Loucy (cell line): ENCODE measurements at regions not wholly inside any gene's neighbourhood (a gene's known extent, or its start where the extent isn't known, plus 50 kb on each side); places are given as distances from the start of the nearest gene placed in this dataset.

ENCODE experiments used
- EZH2phosphoT487 ChIP-seq: fragments of 200-600 bp; IDR thresholded peaks from 2 replicates; pipeline ENCODE4 v1.6.1; 2018; ENCODE audit warnings: antibody characterized with exemption, mild to moderate bottlenecking, moderate library complexity, borderline replicate concordance
- TF ChIP-seq, protein P1 (sequence below): fragments of 200-600 bp; sonication (generic); conservative IDR thresholded peaks from 2 replicates; pipeline ENCODE4 v1.5.1; 2014; ENCODE audit warnings: mild to moderate bottlenecking, antibody characterized with exemption, low read length

- TF ChIP-seq, protein P1, sequence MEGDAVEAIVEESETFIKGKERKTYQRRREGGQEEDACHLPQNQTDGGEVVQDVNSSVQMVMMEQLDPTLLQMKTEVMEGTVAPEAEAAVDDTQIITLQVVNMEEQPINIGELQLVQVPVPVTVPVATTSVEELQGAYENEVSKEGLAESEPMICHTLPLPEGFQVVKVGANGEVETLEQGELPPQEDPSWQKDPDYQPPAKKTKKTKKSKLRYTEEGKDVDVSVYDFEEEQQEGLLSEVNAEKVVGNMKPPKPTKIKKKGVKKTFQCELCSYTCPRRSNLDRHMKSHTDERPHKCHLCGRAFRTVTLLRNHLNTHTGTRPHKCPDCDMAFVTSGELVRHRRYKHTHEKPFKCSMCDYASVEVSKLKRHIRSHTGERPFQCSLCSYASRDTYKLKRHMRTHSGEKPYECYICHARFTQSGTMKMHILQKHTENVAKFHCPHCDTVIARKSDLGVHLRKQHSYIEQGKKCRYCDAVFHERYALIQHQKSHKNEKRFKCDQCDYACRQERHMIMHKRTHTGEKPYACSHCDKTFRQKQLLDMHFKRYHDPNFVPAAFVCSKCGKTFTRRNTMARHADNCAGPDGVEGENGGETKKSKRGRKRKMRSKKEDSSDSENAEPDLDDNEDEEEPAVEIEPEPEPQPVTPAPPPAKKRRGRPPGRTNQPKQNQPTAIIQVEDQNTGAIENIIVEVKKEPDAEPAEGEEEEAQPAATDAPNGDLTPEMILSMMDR: no peak
- no peak for TF ChIP-seq EZH2phosphoT487
Measured at GRCh38 chr1:38502758-38503157, 356.8 kb downstream of the RRAGC start.
